Astrocyte (in vitro differentiated cells and primary cell): ENCODE measurements at regions not wholly inside any gene's neighbourhood (a gene's known extent, or its start where the extent isn't known, plus 50 kb on each side); places are given as distances from the start of the nearest gene placed in this dataset.

ENCODE experiments used
- DNase-seq: peaks from one replicate; pipeline ENCODE4 v3.0.0-alpha.2; 2010; ENCODE audit warnings: low read depth
- FAIRE-seq: peaks from 2 replicates; lab custom pipeline; 2011; peaks lifted over from hg19 to GRCh38; lab: Jason Lieb, UNC
- H2AFZ ChIP-seq: 2 replicates; pipeline ENCODE4 v1.6.0; 2012; ENCODE audit warnings: low read depth, low read length, inconsistent platforms
- H3K27ac ChIP-seq: 2 replicates; pipeline ENCODE4 v1.5.1; 2011; ENCODE audit warnings: low read depth, low read length, inconsistent platforms
- H3K27me3 ChIP-seq: 2 replicates; pipeline ENCODE4 v1.6.0; 2011; ENCODE audit warnings: low read length, inconsistent platforms; ENCODE audit not compliant: insufficient read depth
- H3K36me3 ChIP-seq: 2 replicates; pipeline ENCODE4 v1.5.1; 2011; ENCODE audit warnings: low read length, inconsistent platforms; ENCODE audit not compliant: insufficient read depth
- H3K4me1 ChIP-seq: 2 replicates; pipeline ENCODE4 v1.5.1; 2011; ENCODE audit warnings: low read length, inconsistent platforms; ENCODE audit not compliant: insufficient read depth
- H3K4me2 ChIP-seq: 2 replicates; pipeline ENCODE4 v1.6.0; 2012; ENCODE audit warnings: low read length, inconsistent platforms
- H3K4me3 ChIP-seq: 2 replicates; pipeline ENCODE4 v1.5.1; 2011; ENCODE audit warnings: low read depth, mild to moderate bottlenecking, low read length, inconsistent platforms; ENCODE audit not compliant: insufficient read depth
- H3K79me2 ChIP-seq: 2 replicates; pipeline ENCODE4 v1.6.0; 2012; ENCODE audit warnings: mild to moderate bottlenecking, low read length, inconsistent platforms; ENCODE audit not compliant: insufficient read depth
- H3K9ac ChIP-seq: 2 replicates; pipeline ENCODE4 v1.6.0; 2012; ENCODE audit warnings: mild to moderate bottlenecking, low read length, inconsistent platforms
- H3K9me3 ChIP-seq: 2 replicates; pipeline ENCODE4 v1.5.1; 2012; ENCODE audit warnings: low read depth, mild to moderate bottlenecking, low read length, inconsistent platforms; ENCODE audit not compliant: insufficient read depth
- H4K20me1 ChIP-seq: 2 replicates; pipeline ENCODE4 v1.6.0; 2012; ENCODE audit warnings: low read length, inconsistent platforms; ENCODE audit not compliant: insufficient read depth
- H3K27ac Mint-ChIP-seq: one replicate; pipeline ENCODE4 v1.8.0; 2021; ENCODE audit warnings: mild to moderate bottlenecking, mixed read lengths; ENCODE audit not compliant: unreplicated experiment
- H3K27me3 Mint-ChIP-seq: one replicate; pipeline ENCODE4 v1.8.0; 2021; ENCODE audit warnings: low read depth, mixed read lengths; ENCODE audit not compliant: unreplicated experiment
- H3K36me3 Mint-ChIP-seq: one replicate; pipeline ENCODE4 v1.8.0; 2021; ENCODE audit warnings: low read depth, mixed read lengths; ENCODE audit not compliant: unreplicated experiment
- H3K4me1 Mint-ChIP-seq: one replicate; pipeline ENCODE4 v1.8.0; 2021; ENCODE audit warnings: low read depth, mixed read lengths; ENCODE audit not compliant: unreplicated experiment
- H3K4me3 Mint-ChIP-seq: one replicate; pipeline ENCODE4 v1.8.0; 2021; ENCODE audit warnings: mild to moderate bottlenecking, moderate library complexity, mixed read lengths; ENCODE audit not compliant: unreplicated experiment
- H3K9me3 Mint-ChIP-seq: one replicate; pipeline ENCODE4 v1.8.0; 2021; ENCODE audit warnings: mild to moderate bottlenecking, mixed read lengths; ENCODE audit not compliant: unreplicated experiment
- EZH2 ChIP-seq: IDR thresholded peaks from 2 replicates; pipeline ENCODE4 v1.6.1; 2012; ENCODE audit warnings: mild to moderate bottlenecking, low read length, inconsistent platforms; ENCODE audit not compliant: insufficient read depth
- TF ChIP-seq, protein P1 (sequence below): IDR thresholded peaks from 2 replicates; pipeline ENCODE4 v1.5.1; 2011; ENCODE audit warnings: low read depth, mild to moderate bottlenecking, inconsistent platforms, low read length, moderate library complexity; ENCODE audit not compliant: insufficient read depth

GRCh38 chr5:161023551-161023950 is 171.5 kb upstream of the ATP10B start:
- Histone ChIP-seq H3K27me3 (no peaks in the 10 kb centered on the region), H2AFZ (no peak overlapping the region), H3K27ac (no peak overlapping the region), H3K4me1 (no peaks in the 10 kb centered on the region), H3K9ac (no peak overlapping the region), H3K4me3 (no peak overlapping the region), H3K9me3 (no peaks in the 10 kb centered on the region), H3K4me2 (no peak overlapping the region), H4K20me1 (no peaks in the 10 kb centered on the region), H3K36me3 (no peaks in the 10 kb centered on the region), H3K79me2 (no peaks in the 10 kb centered on the region)
- no peak for FAIRE-seq
- peaks cover 2% of the 10 kb centered on the region for H3K27me3 Mint-ChIP-seq
- H3K36me3 Mint-ChIP-seq: no peaks in the 10 kb centered on the region
- H3K4me3 Mint-ChIP-seq: no peak overlapping the region
- TF ChIP-seq, protein P1, sequence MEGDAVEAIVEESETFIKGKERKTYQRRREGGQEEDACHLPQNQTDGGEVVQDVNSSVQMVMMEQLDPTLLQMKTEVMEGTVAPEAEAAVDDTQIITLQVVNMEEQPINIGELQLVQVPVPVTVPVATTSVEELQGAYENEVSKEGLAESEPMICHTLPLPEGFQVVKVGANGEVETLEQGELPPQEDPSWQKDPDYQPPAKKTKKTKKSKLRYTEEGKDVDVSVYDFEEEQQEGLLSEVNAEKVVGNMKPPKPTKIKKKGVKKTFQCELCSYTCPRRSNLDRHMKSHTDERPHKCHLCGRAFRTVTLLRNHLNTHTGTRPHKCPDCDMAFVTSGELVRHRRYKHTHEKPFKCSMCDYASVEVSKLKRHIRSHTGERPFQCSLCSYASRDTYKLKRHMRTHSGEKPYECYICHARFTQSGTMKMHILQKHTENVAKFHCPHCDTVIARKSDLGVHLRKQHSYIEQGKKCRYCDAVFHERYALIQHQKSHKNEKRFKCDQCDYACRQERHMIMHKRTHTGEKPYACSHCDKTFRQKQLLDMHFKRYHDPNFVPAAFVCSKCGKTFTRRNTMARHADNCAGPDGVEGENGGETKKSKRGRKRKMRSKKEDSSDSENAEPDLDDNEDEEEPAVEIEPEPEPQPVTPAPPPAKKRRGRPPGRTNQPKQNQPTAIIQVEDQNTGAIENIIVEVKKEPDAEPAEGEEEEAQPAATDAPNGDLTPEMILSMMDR: no peak
- no peak for TF ChIP-seq EZH2
- no peaks in the 10 kb centered on the region for H3K9me3 Mint-ChIP-seq
- no peak overlapping the region for H3K27ac Mint-ChIP-seq
- no peaks in the 10 kb centered on the region for H3K4me1 Mint-ChIP-seq
- no peak for DNase-seq

DNA sequence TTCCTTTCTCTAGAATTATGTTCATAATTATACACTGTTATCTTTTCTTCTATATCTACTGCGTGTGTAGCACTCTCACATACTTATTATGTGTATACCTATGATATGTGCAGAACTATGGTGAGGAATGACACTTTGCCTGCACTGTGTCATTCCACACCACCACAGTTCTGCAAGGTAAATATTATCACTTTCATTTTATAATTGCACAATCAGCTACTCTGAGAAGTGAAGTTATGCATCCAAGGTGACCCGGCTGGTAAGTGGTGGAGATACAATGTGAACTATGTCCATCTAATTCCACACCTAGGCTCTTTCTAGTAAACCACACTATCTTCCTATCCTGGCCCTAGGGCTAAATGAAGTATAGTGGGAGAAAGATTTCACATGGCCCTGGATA is 170.1 kb upstream of the ATP10B start:
- H3K4me1 ChIP-seq: no peaks in the 10 kb centered on the region
- no peak overlapping the region for H2AFZ ChIP-seq
- H3K9ac ChIP-seq: no peak overlapping the region
- no peak overlapping the region for H3K4me3 Mint-ChIP-seq
- H3K27ac Mint-ChIP-seq: no peak overlapping the region
- no peak overlapping the region for H3K4me3 ChIP-seq
- no peak for FAIRE-seq
- no peaks in the 10 kb centered on the region for H3K9me3 Mint-ChIP-seq
- TF ChIP-seq, protein P1: no peak
- TF ChIP-seq EZH2: no peak
- DNase-seq: no peak
- no peaks in the 10 kb centered on the region for H3K27me3 ChIP-seq
- no peaks in the 10 kb centered on the region for H3K9me3 ChIP-seq
- H4K20me1 ChIP-seq: no peaks in the 10 kb centered on the region
- H3K4me2 ChIP-seq: no peak overlapping the region
- H3K27ac ChIP-seq: no peak overlapping the region
- H3K27me3 Mint-ChIP-seq: peaks cover 2% of the 10 kb centered on the region
- no peaks in the 10 kb centered on the region for H3K36me3 ChIP-seq
- H3K4me1 Mint-ChIP-seq: no peaks in the 10 kb centered on the region
- no peaks in the 10 kb centered on the region for H3K36me3 Mint-ChIP-seq
- H3K79me2 ChIP-seq: no peaks in the 10 kb centered on the region

- Histone ChIP-seq H3K9ac (no peak overlapping the region), H3K4me1 (no peaks in the 10 kb centered on the region), H3K27me3 (no peaks in the 10 kb centered on the region), H3K9me3 (peaks cover 10% of the 10 kb centered on the region), H3K79me2 (no peaks in the 10 kb centered on the region), H3K36me3 (no peaks in the 10 kb centered on the region), H3K4me3 (no peak overlapping the region), H4K20me1 (no peaks in the 10 kb centered on the region), H3K27ac (no peak overlapping the region), H3K4me2 (no peak overlapping the region), H2AFZ (no peak overlapping the region)
- no peak for DNase-seq
- Mint-ChIP-seq H3K4me1 (no peaks in the 10 kb centered on the region), H3K27ac (no peak overlapping the region), H3K4me3 (no peak overlapping the region), H3K36me3 (no peaks in the 10 kb centered on the region), H3K9me3 (peaks cover 3% of the 10 kb centered on the region), H3K27me3 (peaks cover 9% of the 10 kb centered on the region)
- FAIRE-seq: no peak
- TF ChIP-seq, protein P1: no peak
- no peak for TF ChIP-seq EZH2
Measured at GRCh38 chr5:161009817-161010216, 157.8 kb upstream of the ATP10B start.
